Ovary (tissue), 7 donors: ENCODE measurements at regions not wholly inside any gene's neighbourhood (a gene's known extent, or its start where the extent isn't known, plus 50 kb on each side); places are given as distances from the start of the nearest gene placed in this dataset.

Experiments used
- DNase-seq, 5 donors: peaks; one replicate each; pipeline ENCODE4 v3.0.0-alpha.2; 2019 to 2020
- H3K27ac ChIP-seq, 2 donors: fragments of 200-600 bp; one replicate each; pipeline versions ENCODE4 v1.5.1 to v1.8.0; 2019 to 2022
- H3K27me3 ChIP-seq: fragments of 200-600 bp; one replicate; pipeline ENCODE4 v1.8.0; 2022
- H3K36me3 ChIP-seq: fragments of 200-600 bp; sonication (generic); one replicate; pipeline ENCODE4 v1.5.1; 2019
- H3K4me1 ChIP-seq: one replicate; pipeline ENCODE4 v1.8.1; 2013; ENCODE audit warnings: mild to moderate bottlenecking, moderate library complexity; ENCODE audit not compliant: insufficient read depth
- H3K4me3 ChIP-seq: fragments of 200-600 bp; sonication (generic); one replicate; pipeline ENCODE4 v1.5.1; 2017
- H3K9me3 ChIP-seq, 2 donors: fragments of 200-600 bp in 1 of 2; sonication (generic) in 1 of 2; one replicate each; pipeline versions ENCODE4 v1.5.1 to v1.8.1; 2013 to 2019; ENCODE audit warnings: mild to moderate bottlenecking in 1 of 2, moderate library complexity in 1 of 2
- CTCF ChIP-seq, 3 donors: fragments of 450-650 bp in 2 of 3; fragments of 200-600 bp in 1 of 3; IDR thresholded peaks; one replicate each; pipeline versions ENCODE4 v1.5.1 to v1.8.0; 2016 to 2022; ENCODE audit warnings: antibody characterized with exemption in 3 of 3, mild to moderate bottlenecking in 1 of 3
- EP300 ChIP-seq: sonication (generic); formaldehyde crosslinking; IDR thresholded peaks from one replicate; pipeline ENCODE4 v1.6.1; 2017; ENCODE audit warnings: antibody characterized with exemption
- POLR2A ChIP-seq: fragments of 450-650 bp; IDR thresholded peaks from one replicate; pipeline ENCODE4 v1.6.1; 2017; ENCODE audit warnings: antibody characterized with exemption, mild to moderate bottlenecking, moderate library complexity
- WGBS, 3 donors: extraction: QIAGEN DNeasy Blood & Tissue Kit in 1 of 3; methylation state at CpG; one replicate each; pipeline versions ENCODE4 v1.1.5 to v1.1.7; 2013 to 2017; 5-methylcytosine and 5-hydroxymethylcytosine counted together
- intact Hi-C, 4 donors: fragments of 100-400 bp; cut with DNase I; formaldehyde crosslinking; loops; one replicate each; pipeline versions ENCODE4 v1.11.0 to v1.15.1; 2022 to 2023
- donor health status: DM: no; HTN: no; CAD: no; lungs with moderate emphysema.
- donor health status: DM: no; HTN: no; CAD: no.
- donor health status: Bipolar disorder and iron deficiency.
- donor health status: DM: no; HTN: no; CAD: no.
- donor health status: DM: yes; HTN: yes; CAD: no.

- no peaks in the 10 kb centered on the region for H3K27me3 ChIP-seq
- intact Hi-C loops = no loop called here
- H3K9me3 ChIP-seq = no peaks in the 10 kb centered on the region
- WGBS, 3 donors = 76 to 85% (median 85%) methylated on average over 11 to 12 of the region's 12 CpGs
- TF ChIP-seq EP300 = no peak
- no peak for TF ChIP-seq CTCF (IDR thresholded peaks at IDR 0.05)
- TF ChIP-seq POLR2A = no peak
- no peaks in the 10 kb centered on the region for H3K36me3 ChIP-seq
- no peak overlapping the region for H3K27ac ChIP-seq
- peaks cover 9% of the 10 kb centered on the region for H3K4me1 ChIP-seq
- no peak overlapping the region for H3K4me3 ChIP-seq
- no peak for DNase-seq
These were observed 72.8 kb upstream of the PMEPA1 start for GRCh38 chr20:57782631-57783041.

- H3K27ac ChIP-seq = no peak overlapping the region
- no peak for DNase-seq
- WGBS, 3 donors = 81 to 94% (median 90%) methylated on average over 7 of the region's 7 CpGs
- intact Hi-C loops = no loop called here
- peaks cover 1% of the 10 kb centered on the region for H3K4me1 ChIP-seq
- no peaks in the 10 kb centered on the region for H3K27me3 ChIP-seq
- H3K9me3 ChIP-seq = no peaks in the 10 kb centered on the region
- TF ChIP-seq POLR2A (no peak), CTCF (IDR thresholded peaks at IDR 0.05) (no peak), EP300 (no peak)
- no peaks in the 10 kb centered on the region for H3K36me3 ChIP-seq
- H3K4me3 ChIP-seq = no peak overlapping the region
These were observed 72.1 kb upstream of the PMEPA1 start for GRCh38 chr20:57781901-57782300.

- no peaks in the 10 kb centered on the region for H3K27me3 ChIP-seq
- TF ChIP-seq CTCF (IDR thresholded peaks at IDR 0.05) = no peak
- no peak for TF ChIP-seq POLR2A
- TF ChIP-seq EP300 = no peak
- no peak for DNase-seq
- intact Hi-C loops = no loop called here
- H3K4me1 ChIP-seq = no peaks in the 10 kb centered on the region
- no peaks in the 10 kb centered on the region for H3K36me3 ChIP-seq
- 92 to 97% (median 95%) methylated on average over 4 of the region's 4 CpGs for WGBS, 3 donors
- no peak overlapping the region for H3K4me3 ChIP-seq
- no peaks in the 10 kb centered on the region for H3K9me3 ChIP-seq
- H3K27ac ChIP-seq = no peak overlapping the region
These were observed 71.1 kb upstream of the PMEPA1 start for GRCh38 chr20:57780906-57781305.

- intact Hi-C loops = no loop called here
These were observed 70.6 kb upstream of the PMEPA1 start for GRCh38 chr20:57780398-57780797.

More at GRCh38 chr20:57780398-57780797, 70.6 kb upstream of the PMEPA1 start:
- H3K4me3 ChIP-seq = no peak overlapping the region
- no peak overlapping the region for H3K27ac ChIP-seq
- no peaks in the 10 kb centered on the region for H3K36me3 ChIP-seq
- no peaks in the 10 kb centered on the region for H3K4me1 ChIP-seq
- no peaks in the 10 kb centered on the region for H3K27me3 ChIP-seq
- no peak for DNase-seq
- WGBS, 3 donors = 49 to 54% (median 54%) methylated on average over 5 of the region's 5 CpGs
- no peaks in the 10 kb centered on the region for H3K9me3 ChIP-seq
- no peak for TF ChIP-seq POLR2A
- TF ChIP-seq CTCF (IDR thresholded peaks at IDR 0.05) = no peak
